HEK293 (cell line): ENCODE measurements at regions not wholly inside any gene's neighbourhood (a gene's known extent, or its start where the extent isn't known, plus 50 kb on each side); places are given as distances from the start of the nearest gene placed in this dataset.

Source experiments
- CTCF ChIA-PET: fragments of 350-600 bp; formaldehyde crosslinking; extraction: SDS; loops from one replicate; lab custom pipeline; 2021; ENCODE audit warnings: antibody characterized with exemption; lab: Yijun Ruan, JAX
- POLR2A ChIA-PET: fragments of 300-600 bp; formaldehyde crosslinking; extraction: SDS; loops from one replicate; lab custom pipeline; 2020; ENCODE audit warnings: antibody characterized with exemption, inconsistent platforms; lab: Yijun Ruan, JAX
- H3K27ac ChIP-seq: fragments of 200-500 bp; sonication (Bioruptor generic); 2 replicates; pipeline ENCODE4 v1.5.1; 2014; ENCODE audit warnings: low read depth, low read length, control low read depth, inconsistent platforms; ENCODE audit errors: extremely low read depth
- H3K36me3 ChIP-seq, 2 experiments: fragments of 200-500 bp in 1 of 2; sonication (Bioruptor generic) in 1 of 2; 1 replicate in 1 of 2; 2 replicates in 1 of 2; pipeline ENCODE4 v1.5.1; 2014 to 2017; ENCODE audit warnings: inconsistent platforms in 2 of 2, low read length in 2 of 2; ENCODE audit not compliant: control insufficient read depth in 2 of 2, insufficient read depth in 1 of 2
- H3K4me1 ChIP-seq: fragments of 200-500 bp; sonication (Bioruptor generic); 2 replicates; pipeline ENCODE4 v1.5.1; 2014; ENCODE audit warnings: mild to moderate bottlenecking, low read length, inconsistent platforms; ENCODE audit not compliant: control insufficient read depth, insufficient read depth
- H3K4me3 ChIP-seq: 2 replicates; pipeline ENCODE4 v1.5.1; 2011; ENCODE audit warnings: low read depth, mild to moderate bottlenecking, control low read depth, low read length, moderate library complexity
- H3K9me3 ChIP-seq: fragments of 200-500 bp; sonication (Bioruptor generic); 2 replicates; pipeline ENCODE4 v1.5.1; 2014; ENCODE audit warnings: low read depth, low read length, inconsistent platforms; ENCODE audit not compliant: control insufficient read depth, insufficient read depth
- FEZF1 ChIP-seq: fragments of 450-650 bp; formaldehyde crosslinking; IDR thresholded peaks from 2 replicates; pipeline ENCODE4 v1.5.1; 2016; ENCODE audit warnings: missing biosample characterization, missing genetic modification characterization
- GFI1B ChIP-seq: fragments of 450-650 bp; formaldehyde crosslinking; IDR thresholded peaks from 2 replicates; pipeline ENCODE4 v1.5.1; 2016; ENCODE audit warnings: missing biosample characterization, missing genetic modification characterization
- HOXC10 ChIP-seq: sonication (generic); formaldehyde crosslinking; IDR thresholded peaks from 2 replicates; pipeline ENCODE4 v1.8.1; 2023; ENCODE audit warnings: mild to moderate bottlenecking, missing genetic modification reagents
- KLF7 ChIP-seq: fragments of 450-650 bp; formaldehyde crosslinking; IDR thresholded peaks from 2 replicates; pipeline ENCODE4 v1.5.1; 2016; ENCODE audit warnings: missing biosample characterization, missing genetic modification characterization, borderline replicate concordance
- SCRT1 ChIP-seq: fragments of 450-650 bp; formaldehyde crosslinking; IDR thresholded peaks from 2 replicates; pipeline ENCODE4 v1.5.1; 2016; ENCODE audit warnings: missing biosample characterization, missing genetic modification characterization, borderline replicate concordance
- YY2 ChIP-seq: fragments of 450-650 bp; formaldehyde crosslinking; IDR thresholded peaks from 2 replicates; pipeline ENCODE4 v1.5.1; 2016; ENCODE audit warnings: missing biosample characterization, missing genetic modification characterization
- ZNF16 ChIP-seq: fragments of 450-650 bp; formaldehyde crosslinking; IDR thresholded peaks from 2 replicates; pipeline ENCODE4 v1.5.1; 2016; ENCODE audit warnings: low read depth, missing biosample characterization, missing genetic modification characterization
- ZNF174 ChIP-seq: fragments of 450-650 bp; formaldehyde crosslinking; IDR thresholded peaks from 2 replicates; pipeline ENCODE4 v1.5.0; 2017; ENCODE audit warnings: missing biosample characterization, mild to moderate bottlenecking, missing genetic modification characterization
- ZNF311 ChIP-seq: fragments of 450-650 bp; formaldehyde crosslinking; IDR thresholded peaks from 2 replicates; pipeline ENCODE4 v1.5.1; 2017; ENCODE audit warnings: missing biosample characterization, missing genetic modification characterization, borderline replicate concordance
- ZNF366 ChIP-seq: fragments of 450-650 bp; formaldehyde crosslinking; conservative IDR thresholded peaks from 2 replicates; pipeline ENCODE4 v1.5.1; 2016; ENCODE audit warnings: missing biosample characterization, missing genetic modification characterization
- ZNF426 ChIP-seq: fragments of 450-650 bp; formaldehyde crosslinking; IDR thresholded peaks from 2 replicates; pipeline ENCODE4 v1.5.1; 2017; ENCODE audit warnings: missing biosample characterization, missing genetic modification characterization, mild to moderate bottlenecking, inconsistent platforms, moderate library complexity
- ZNF549 ChIP-seq: fragments of 450-650 bp; IDR thresholded peaks from 2 replicates; pipeline ENCODE4 v1.5.1; 2018; ENCODE audit warnings: missing biosample characterization, missing genetic modification characterization, mild to moderate bottlenecking, inconsistent platforms, moderate library complexity
- ZNF585B ChIP-seq: fragments of 450-650 bp; formaldehyde crosslinking; IDR thresholded peaks from 2 replicates; pipeline ENCODE4 v1.5.1; 2016; ENCODE audit warnings: missing biosample characterization, missing genetic modification characterization
- ZNF596 ChIP-seq: fragments of 450-650 bp; IDR thresholded peaks from 2 replicates; pipeline ENCODE4 v1.5.0; 2018; ENCODE audit warnings: missing biosample characterization, mild to moderate bottlenecking, missing genetic modification characterization, moderate library complexity
- ZNF623 ChIP-seq: fragments of 450-650 bp; formaldehyde crosslinking; IDR thresholded peaks from 2 replicates; pipeline ENCODE4 v1.5.1; 2016; ENCODE audit warnings: missing biosample characterization, missing genetic modification characterization
- ZNF837 ChIP-seq: fragments of 450-650 bp; formaldehyde crosslinking; IDR thresholded peaks from 2 replicates; pipeline ENCODE4 v1.5.1; 2016; ENCODE audit warnings: missing biosample characterization, missing genetic modification characterization
- TF ChIP-seq, protein P1 (sequence below): fragments of 450-650 bp; formaldehyde crosslinking; IDR thresholded peaks from 2 replicates; pipeline ENCODE4 v1.5.1; 2016; ENCODE audit warnings: missing biosample characterization, missing genetic modification characterization
- TF ChIP-seq, protein P2 (sequence below): fragments of 450-650 bp; formaldehyde crosslinking; IDR thresholded peaks from 2 replicates; pipeline ENCODE4 v1.5.1; 2017; ENCODE audit warnings: missing biosample characterization, missing genetic modification characterization
- TF ChIP-seq, protein P3 (sequence below): fragments of 450-650 bp; formaldehyde crosslinking; IDR thresholded peaks from 2 replicates; pipeline ENCODE4 v1.5.1; 2016; ENCODE audit warnings: missing biosample characterization, missing genetic modification characterization
- TF ChIP-seq, protein P4 (sequence below): fragments of 450-650 bp; IDR thresholded peaks from 2 replicates; pipeline ENCODE4 v1.5.1; 2018; ENCODE audit warnings: missing biosample characterization, missing genetic modification characterization
- TF ChIP-seq, protein P5 (sequence below): fragments of 450-650 bp; formaldehyde crosslinking; IDR thresholded peaks from 2 replicates; pipeline ENCODE4 v1.5.1; 2016; ENCODE audit warnings: missing biosample characterization, missing genetic modification characterization
- TF ChIP-seq, protein P6 (sequence below): fragments of 450-650 bp; formaldehyde crosslinking; IDR thresholded peaks from 2 replicates; pipeline ENCODE4 v1.5.1; 2016; ENCODE audit warnings: missing biosample characterization, missing genetic modification characterization
- TF ChIP-seq, protein P7 (sequence below): fragments of 450-650 bp; formaldehyde crosslinking; IDR thresholded peaks from 2 replicates; pipeline ENCODE4 v1.5.1; 2017; ENCODE audit warnings: missing biosample characterization, missing genetic modification characterization

DNA sequence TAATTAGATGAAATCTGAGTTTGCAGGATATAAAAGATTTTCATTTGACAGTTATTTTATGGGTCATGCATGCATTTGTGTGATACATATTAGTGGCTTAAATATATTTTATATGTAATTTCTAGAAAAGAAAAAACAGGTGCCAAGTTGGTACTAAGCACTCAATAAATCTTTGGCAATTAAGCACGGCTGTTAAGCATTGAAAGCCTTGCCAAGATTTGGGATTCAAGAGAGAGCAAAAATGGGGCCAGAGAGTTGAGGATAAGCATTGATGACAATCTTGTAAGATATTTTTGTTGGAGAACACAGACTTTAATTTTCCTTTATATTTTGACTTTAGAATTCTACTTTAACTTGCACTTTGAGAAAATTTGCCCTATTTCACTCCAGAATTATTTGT, 249.8 kb upstream of the MAD2L1 start (continued):
- no peak for TF ChIP-seq ZNF623 (tag by site-specific recombination)
- no peak for TF ChIP-seq SCRT1 (tag by site-specific recombination)
- no peak for TF ChIP-seq YY2
- no peak for TF ChIP-seq ZNF366 (tag by site-specific recombination)

DNA sequence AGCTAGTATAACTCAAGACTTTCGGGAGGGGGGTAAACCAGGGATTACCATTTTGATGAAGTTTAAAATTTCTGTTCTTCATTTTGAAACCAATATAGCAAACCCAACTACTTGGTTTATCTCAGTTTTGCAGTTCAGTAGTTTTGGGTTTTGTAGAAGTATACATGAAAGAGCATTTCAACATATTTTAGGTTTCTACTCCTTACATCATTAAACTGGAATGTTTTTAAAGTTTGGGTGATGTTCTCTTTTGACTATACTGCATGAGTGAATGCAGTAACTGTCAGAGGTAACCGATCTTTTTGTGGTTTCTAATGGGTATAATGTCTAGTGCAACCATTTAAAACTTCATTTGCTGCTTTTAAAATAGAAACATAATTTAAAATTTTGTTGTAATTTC, 248.3 kb upstream of the MAD2L1 start:
- no peak overlapping the region for H3K4me3 ChIP-seq
- no peaks in the 10 kb centered on the region for H3K36me3 ChIP-seq
- POLR2A ChIA-PET = no interaction called here
- no peaks in the 10 kb centered on the region for H3K9me3 ChIP-seq
- no peak for TF ChIP-seq ZNF16
- TF ChIP-seq, protein P1, sequence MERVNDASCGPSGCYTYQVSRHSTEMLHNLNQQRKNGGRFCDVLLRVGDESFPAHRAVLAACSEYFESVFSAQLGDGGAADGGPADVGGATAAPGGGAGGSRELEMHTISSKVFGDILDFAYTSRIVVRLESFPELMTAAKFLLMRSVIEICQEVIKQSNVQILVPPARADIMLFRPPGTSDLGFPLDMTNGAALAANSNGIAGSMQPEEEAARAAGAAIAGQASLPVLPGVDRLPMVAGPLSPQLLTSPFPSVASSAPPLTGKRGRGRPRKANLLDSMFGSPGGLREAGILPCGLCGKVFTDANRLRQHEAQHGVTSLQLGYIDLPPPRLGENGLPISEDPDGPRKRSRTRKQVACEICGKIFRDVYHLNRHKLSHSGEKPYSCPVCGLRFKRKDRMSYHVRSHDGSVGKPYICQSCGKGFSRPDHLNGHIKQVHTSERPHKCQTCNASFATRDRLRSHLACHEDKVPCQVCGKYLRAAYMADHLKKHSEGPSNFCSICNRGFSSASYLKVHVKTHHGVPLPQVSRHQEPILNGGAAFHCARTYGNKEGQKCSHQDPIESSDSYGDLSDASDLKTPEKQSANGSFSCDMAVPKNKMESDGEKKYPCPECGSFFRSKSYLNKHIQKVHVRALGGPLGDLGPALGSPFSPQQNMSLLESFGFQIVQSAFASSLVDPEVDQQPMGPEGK (tag by site-specific recombination) = no peak
- no peak for TF ChIP-seq FEZF1 (tag by site-specific recombination)
- no peak for TF ChIP-seq ZNF837 (tag by site-specific recombination)
- no peak for TF ChIP-seq ZNF623 (tag by site-specific recombination)
- no peak for TF ChIP-seq ZNF311 (tag by site-specific recombination)
- H3K27ac ChIP-seq = no peak overlapping the region
- no peaks in the 10 kb centered on the region for H3K4me1 ChIP-seq
- CTCF ChIA-PET = interaction anchor here (0.7 kb wide), 1 partner anchor 16 kb away, joined by 3 read pairs; no protein-coding TSS in a partner anchor

DNA sequence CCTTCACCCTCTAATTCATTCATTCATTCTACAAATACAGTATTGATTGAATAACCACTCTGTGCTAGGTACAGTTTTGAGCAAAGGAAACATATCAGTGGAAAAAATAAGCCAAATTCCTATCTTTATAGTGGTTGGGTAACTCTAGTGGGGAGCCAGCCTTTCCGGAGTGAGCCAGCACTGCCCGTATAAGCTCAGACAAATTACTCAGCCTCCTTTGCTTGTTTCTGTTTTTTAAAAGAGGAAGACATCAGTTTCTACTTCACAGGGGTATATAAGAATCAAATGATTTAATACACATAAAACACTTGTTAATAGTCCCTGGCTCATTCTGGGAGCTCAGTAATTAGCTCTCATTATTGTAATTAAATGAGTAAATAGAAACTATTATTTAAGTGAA, 238.2 kb upstream of the MAD2L1 start:
- no peaks in the 10 kb centered on the region for H3K36me3 ChIP-seq
- TF ChIP-seq, protein P2, sequence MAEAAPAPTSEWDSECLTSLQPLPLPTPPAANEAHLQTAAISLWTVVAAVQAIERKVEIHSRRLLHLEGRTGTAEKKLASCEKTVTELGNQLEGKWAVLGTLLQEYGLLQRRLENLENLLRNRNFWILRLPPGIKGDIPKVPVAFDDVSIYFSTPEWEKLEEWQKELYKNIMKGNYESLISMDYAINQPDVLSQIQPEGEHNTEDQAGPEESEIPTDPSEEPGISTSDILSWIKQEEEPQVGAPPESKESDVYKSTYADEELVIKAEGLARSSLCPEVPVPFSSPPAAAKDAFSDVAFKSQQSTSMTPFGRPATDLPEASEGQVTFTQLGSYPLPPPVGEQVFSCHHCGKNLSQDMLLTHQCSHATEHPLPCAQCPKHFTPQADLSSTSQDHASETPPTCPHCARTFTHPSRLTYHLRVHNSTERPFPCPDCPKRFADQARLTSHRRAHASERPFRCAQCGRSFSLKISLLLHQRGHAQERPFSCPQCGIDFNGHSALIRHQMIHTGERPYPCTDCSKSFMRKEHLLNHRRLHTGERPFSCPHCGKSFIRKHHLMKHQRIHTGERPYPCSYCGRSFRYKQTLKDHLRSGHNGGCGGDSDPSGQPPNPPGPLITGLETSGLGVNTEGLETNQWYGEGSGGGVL (tag by site-specific recombination) = no peak
- TF ChIP-seq, protein P3, sequence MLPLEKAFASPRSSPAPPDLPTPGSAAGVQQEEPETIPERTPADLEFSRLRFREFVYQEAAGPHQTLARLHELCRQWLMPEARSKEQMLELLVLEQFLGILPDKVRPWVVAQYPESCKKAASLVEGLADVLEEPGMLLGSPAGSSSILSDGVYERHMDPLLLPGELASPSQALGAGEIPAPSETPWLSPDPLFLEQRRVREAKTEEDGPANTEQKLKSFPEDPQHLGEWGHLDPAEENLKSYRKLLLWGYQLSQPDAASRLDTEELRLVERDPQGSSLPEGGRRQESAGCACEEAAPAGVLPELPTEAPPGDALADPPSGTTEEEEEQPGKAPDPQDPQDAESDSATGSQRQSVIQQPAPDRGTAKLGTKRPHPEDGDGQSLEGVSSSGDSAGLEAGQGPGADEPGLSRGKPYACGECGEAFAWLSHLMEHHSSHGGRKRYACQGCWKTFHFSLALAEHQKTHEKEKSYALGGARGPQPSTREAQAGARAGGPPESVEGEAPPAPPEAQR (tag by site-specific recombination) = no peak
- TF ChIP-seq ZNF585B (tag by site-specific recombination) = no peak
- TF ChIP-seq KLF7 (tag by site-specific recombination) = no peak
- TF ChIP-seq ZNF174 = no peak
- TF ChIP-seq, protein P4, sequence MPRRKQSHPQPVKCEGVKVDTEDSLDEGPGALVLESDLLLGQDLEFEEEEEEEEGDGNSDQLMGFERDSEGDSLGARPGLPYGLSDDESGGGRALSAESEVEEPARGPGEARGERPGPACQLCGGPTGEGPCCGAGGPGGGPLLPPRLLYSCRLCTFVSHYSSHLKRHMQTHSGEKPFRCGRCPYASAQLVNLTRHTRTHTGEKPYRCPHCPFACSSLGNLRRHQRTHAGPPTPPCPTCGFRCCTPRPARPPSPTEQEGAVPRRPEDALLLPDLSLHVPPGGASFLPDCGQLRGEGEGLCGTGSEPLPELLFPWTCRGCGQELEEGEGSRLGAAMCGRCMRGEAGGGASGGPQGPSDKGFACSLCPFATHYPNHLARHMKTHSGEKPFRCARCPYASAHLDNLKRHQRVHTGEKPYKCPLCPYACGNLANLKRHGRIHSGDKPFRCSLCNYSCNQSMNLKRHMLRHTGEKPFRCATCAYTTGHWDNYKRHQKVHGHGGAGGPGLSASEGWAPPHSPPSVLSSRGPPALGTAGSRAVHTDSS = no peak
- TF ChIP-seq, protein P5, sequence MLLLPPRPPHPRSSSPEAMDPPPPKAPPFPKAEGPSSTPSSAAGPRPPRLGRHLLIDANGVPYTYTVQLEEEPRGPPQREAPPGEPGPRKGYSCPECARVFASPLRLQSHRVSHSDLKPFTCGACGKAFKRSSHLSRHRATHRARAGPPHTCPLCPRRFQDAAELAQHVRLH = no peak
- TF ChIP-seq ZNF426 (tag by site-specific recombination) = no peak
- TF ChIP-seq, protein P6, sequence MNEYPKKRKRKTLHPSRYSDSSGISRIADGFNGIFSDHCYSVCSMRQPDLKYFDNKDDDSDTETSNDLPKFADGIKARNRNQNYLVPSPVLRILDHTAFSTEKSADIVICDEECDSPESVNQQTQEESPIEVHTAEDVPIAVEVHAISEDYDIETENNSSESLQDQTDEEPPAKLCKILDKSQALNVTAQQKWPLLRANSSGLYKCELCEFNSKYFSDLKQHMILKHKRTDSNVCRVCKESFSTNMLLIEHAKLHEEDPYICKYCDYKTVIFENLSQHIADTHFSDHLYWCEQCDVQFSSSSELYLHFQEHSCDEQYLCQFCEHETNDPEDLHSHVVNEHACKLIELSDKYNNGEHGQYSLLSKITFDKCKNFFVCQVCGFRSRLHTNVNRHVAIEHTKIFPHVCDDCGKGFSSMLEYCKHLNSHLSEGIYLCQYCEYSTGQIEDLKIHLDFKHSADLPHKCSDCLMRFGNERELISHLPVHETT (tag by site-specific recombination) = no peak
- TF ChIP-seq, protein P7, sequence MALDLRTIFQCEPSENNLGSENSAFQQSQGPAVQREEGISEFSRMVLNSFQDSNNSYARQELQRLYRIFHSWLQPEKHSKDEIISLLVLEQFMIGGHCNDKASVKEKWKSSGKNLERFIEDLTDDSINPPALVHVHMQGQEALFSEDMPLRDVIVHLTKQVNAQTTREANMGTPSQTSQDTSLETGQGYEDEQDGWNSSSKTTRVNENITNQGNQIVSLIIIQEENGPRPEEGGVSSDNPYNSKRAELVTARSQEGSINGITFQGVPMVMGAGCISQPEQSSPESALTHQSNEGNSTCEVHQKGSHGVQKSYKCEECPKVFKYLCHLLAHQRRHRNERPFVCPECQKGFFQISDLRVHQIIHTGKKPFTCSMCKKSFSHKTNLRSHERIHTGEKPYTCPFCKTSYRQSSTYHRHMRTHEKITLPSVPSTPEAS = no peak
- TF ChIP-seq SCRT1 (tag by site-specific recombination) = no peak
- TF ChIP-seq HOXC10 (CRISPR knock-in tag) = no peak
- no peak for TF ChIP-seq ZNF549
- TF ChIP-seq ZNF596 (tag by site-specific recombination) = no peak
- TF ChIP-seq GFI1B (tag by site-specific recombination) = no peak

More for the DNA sequence above, 238.2 kb upstream of the MAD2L1 start:
- Histone ChIP-seq H3K4me1 (no peaks in the 10 kb centered on the region), H3K4me3 (no peak overlapping the region), H3K27ac (no peak overlapping the region), H3K9me3 (no peaks in the 10 kb centered on the region)
- POLR2A ChIA-PET = no interaction called here
- CTCF ChIA-PET = no interaction called here
